GM18508 (cell line): ENCODE measurements at regions not wholly inside any gene's neighbourhood (a gene's known extent, or its start where the extent isn't known, plus 50 kb on each side); places are given as distances from the start of the nearest gene placed in this dataset.
"Not testable (repeated sequence)": the region's sequence is repeated elsewhere in the genome, so short reads cannot be mapped to it uniquely, and the experiment has no call there.

Source experiments
- ATAC-seq: cut with Tn5 transposase; IDR thresholded peaks from one replicate; pipeline ENCODE4 v1.9.1; 2021; ENCODE audit warnings: moderate number of reproducible peaks; ENCODE audit not compliant: insufficient read depth, unreplicated experiment

DNA sequence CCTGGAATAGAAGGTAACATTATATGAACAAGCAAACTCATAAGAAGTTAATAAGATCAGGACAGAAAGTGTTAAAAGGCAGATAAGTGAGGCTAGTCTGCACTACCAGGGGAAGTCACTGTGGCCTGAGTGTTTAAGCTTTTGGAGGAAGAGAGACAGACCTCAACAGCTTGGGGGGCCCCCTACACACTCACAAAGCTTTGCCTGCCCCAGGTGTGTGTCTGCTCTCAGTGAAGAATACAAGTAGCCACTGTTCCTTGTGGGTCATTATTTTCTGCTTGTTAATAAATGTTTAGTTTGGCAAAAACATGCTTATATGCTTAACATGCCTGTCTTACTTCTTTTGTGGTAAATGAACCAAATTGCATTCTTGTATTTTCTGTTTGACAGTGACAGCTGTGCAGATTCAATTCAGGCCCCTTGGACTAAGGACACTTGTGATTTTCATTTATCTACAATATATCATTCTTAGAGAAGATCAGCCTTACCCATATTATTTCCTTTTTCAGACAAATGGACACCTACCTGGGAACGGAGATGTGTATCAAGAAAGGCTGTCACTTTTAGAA lies 50.7 kb upstream of the C12orf71 start:
- ATAC-seq, result no peak

DNA sequence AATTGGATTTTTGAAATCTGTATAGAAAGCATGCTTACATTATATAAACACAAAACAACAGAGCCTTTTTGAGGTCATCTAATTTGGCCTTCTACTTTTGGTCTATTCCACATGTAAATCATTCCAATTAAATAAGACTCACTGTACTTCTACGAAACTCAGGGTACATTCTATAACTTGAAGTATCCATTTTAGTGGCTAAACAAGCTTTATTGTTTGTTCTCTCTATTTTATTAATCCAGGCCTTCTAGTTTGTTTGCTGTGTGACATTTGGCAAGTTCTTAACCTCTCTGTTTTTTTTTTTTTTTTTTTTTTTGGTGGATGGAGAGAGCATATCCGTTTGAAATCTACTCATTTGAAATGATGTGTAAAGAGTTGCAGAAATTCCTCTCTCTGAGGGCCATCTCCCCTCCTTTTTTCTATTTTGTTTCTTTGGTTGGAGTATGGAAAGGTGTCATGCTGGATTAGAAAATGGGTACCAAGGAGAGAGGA lies 58.1 kb upstream of the C12orf71 start:
- ATAC-seq, result no peak

DNA sequence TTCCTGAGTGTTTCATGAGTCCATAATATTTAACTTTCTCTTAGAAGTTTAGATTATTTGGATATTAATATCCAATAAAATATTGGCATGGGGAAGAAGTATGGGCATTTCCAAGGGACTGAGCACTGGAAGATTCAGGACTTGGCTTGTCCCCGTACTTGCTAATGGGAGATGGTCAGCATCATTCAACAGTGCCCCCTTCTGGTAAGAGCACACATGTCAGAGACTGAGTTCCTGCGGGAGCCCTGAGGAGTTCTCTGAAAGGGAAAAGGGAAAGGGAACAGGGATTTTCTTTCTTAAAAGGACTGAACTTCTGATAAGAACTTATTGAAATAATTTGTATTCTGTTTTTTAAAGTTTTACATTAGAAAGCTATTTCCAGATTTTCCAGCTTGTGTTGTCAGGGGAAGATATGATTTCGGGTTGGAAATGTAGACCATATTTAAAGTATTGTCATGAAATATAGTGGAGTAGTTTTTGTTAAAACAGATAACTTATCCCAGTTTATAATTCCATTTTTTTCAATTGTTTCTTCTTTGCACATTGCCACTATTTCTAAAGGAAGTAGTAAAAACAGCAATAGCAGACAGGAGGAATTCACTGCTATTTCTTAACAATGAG lies 59.8 kb upstream of the C12orf71 start:
- no peak for ATAC-seq

DNA sequence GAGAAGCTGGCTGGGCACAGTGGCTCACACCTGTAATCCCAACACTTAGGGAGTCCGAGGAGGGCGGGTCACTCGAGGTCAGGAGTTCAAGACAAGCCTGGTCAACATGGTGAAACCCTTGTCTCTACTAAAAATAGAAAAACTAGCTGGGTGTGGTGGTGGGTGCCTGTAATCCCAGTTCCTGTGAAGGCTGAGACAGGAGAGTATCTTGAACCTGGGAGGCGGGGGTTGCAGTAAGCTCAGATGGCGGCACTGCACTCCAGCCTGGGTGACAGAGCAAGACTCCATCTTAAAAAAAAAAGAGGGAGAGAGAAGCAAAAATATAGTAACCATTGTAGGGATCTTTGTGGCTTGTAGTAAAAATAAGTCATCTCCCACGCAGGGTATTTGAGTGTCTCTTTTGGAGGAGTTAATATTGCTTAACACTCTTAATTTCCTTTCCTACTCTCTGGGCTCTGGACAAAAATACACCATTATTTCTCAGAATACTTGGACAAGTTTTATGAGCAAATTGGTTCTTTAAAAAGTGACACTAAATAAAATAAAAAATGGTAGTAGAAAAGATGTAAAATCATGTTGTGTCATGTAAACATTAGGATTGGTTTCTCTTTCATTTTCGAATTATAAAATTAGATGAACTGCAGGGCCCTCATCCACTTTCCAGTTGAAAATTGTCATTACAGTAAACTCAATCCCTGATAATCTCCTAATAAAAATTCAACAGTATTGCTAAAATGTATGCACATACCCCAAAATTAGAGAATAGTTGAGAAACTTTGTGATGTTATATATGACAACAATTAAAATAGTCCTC lies 61.1 kb upstream of the C12orf71 start:
- no peak for ATAC-seq

DNA sequence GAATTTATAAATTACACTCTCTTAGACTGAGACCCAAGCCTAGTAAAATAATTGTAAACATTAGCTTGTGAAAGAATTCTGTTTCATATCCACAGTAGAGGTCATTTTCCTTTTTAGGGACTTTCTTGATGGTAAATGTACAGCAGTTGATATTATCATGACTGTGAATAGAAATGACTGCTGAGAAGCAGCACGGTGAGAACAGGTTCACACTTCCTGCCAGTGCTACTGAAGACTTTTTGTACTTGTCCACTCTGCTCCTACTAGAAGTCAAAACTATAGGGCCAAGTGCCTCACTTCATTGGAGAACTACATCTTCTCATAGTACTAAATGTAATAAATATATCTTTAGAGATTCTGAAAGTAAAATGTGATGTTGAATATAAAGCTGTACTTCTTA lies 63.3 kb upstream of the C12orf71 start:
- not testable (repeated sequence) for ATAC-seq

DNA sequence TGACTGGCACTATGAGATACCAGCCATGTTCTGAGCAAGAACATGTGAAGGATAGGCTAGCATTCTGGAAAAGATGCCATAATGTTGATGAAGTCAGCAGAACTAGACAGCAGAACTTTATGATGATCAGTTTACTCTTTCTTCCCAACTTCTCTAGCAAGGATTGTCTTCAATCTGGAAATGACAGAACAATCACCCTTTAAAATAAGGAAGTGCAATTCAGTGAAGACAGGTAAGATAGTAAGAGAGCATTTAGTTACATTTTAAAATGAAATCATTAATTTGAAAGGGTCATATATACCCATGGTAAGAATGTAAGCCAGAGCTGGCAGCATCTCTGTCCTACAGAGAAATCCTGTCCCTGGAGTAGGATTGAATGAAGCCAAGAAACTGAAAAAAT lies 66.0 kb upstream of the C12orf71 start:
- no peak for ATAC-seq

DNA sequence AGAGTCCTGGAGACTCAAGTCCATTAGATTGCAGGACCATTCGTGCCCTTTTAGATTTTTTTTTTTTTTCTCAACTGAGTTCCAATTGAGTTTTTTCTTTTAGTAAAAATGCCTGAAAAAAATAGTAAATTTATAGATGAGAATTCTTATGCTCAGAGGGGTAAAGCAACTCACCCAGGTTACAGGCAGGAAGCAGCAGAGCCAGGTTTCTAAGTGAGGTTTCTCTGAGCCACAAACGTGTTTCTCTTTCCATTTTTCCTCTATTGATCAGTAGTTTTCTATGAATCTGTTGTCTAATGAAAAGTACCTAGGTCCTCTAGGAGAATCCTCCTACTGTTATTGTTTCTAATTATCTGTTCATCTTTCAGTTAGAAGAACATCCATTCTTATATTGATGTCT lies 66.4 kb upstream of the C12orf71 start:
- no peak for ATAC-seq

DNA sequence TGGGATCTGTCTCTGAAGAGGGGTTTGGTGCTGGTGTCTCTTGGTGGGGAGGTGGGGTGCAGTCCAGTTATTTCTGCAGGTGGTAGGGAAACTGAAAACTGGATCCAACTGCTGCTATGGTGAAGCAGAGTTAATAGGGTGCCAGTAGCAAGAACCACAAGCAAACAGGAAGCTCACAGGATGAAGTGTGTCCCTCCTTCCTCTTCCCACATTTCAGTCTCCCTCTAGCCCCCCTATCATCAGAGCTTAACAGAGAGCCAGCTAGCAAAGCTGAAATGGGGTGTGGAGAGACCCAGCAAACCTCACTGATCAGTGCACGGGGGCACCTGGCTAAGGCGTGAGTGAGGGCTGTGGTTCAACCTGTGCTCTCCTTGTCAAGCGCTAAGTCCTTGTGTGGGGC lies 69.1 kb upstream of the C12orf71 start:
- ATAC-seq, result no peak

DNA sequence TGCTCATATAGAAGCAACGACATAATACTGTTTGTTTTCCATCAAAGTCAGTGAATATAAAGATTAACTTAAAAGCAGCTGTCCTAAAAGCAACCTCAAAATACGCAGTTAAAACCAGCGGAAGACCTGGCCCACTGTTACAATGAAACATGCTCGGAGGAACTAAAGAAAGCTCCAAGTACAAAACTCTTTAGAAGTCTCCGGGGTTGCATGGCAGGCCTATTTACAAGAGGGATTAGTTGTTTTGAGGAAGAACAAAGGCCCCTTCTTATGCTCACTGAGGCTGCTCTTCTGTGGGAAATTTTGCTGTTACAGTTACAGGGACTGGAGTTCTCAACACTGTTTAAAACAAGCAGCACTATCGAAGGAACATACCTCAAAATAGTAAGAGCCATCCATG lies 75.9 kb upstream of the C12orf71 start:
- ATAC-seq, result no peak

DNA sequence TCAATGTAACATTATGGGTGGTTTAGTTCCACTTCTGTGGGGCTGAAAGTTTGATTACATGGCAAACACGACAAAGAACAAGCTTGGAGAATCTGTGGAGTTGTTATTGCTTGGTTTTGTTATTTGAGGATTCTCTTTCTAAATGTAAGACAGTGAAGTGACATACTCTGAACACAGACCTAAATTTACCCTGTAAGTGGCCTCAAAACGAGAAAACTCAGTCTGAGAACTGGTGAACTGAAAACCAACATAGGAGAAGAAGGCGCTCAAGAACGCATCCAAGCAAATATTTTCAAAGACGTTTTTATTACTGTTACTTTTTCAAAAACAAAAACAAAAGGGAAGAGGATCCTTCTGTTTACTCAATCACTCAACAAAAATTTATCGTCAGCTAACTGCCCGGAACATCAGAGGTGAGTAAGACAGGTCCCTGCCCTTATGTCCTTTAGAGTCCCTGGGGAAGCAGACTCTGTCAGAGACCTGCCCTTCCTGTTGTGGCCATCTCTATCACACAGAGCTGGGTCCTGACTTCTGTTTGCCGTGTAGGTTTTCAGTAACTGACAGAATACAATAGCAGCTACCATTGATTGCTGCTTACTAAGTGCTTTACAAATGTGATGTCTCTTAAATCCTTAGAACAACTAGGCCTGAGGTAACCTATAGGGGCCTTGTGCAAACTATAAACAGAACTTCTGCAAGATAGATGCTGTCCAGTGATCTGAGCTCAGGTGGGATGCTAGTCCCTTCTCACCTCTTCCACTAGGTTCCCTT lies 79.3 kb upstream of the C12orf71 start:
- ATAC-seq, result peak; percentile 76

DNA sequence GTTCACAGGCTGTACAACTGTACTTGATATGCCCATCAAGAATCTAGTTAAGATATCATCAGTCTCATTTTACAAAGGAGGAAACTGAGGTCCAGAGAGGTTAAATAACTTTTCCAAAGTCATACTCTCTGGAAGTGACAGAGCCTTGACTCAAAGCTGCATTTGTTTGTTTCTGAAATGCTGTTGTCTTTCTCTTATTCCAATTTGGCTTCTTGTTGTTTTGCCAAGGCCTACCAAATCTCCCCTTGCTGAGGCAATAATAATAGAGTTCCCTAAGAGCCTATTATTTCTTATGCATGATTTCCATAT lies 79.8 kb upstream of the C12orf71 start:
- no peak for ATAC-seq

DNA sequence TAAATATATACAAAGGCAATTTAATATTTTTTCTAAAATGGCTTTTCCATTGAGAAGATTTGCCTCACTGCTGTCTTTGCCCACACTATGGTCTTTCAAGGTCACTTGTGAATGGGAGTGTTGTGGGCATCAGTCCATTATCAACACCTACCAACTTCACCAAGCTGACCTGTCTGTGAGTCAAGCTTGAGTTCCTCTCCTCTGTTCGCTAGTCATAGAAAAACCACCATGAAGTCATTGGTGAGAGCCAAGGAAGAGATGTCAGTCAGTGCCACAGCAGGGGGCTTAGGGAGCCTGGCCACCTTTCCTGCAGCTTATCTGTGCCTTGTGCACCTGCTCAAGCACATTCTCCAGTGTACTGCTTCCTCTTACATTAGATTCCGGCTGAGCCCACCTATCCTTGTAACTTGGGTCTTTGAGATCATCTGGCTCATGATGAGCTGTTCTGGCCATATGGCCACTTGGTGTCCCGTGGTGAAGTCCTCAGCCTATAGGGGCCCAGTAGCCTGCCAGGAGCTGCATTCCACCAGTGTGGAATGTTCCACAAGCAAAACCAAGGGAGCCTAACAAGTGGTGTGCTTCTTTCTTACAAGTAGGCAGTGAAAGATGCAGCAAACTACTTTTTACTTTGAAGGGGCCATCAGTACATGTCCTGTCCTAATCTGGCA lies 80.8 kb upstream of the C12orf71 start:
- ATAC-seq, result no peak

DNA sequence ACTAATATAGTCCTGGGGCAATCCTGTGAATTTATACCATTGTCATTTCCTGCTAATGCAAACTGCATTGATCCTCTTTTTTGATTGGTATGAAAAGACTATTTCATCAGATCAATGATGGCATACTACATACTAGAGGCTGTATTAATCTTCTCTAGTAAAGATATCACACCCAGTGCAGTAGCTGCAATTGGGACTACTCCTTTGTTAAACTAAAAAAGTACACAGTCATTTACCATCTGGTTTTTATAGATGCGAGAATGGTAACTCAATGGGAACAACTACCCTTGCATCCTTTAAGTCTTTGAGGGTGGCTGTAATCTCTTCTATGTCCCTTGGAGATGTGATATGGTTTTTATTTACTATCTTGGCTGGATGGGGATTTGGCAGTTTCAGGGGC lies 80.2 kb upstream of the STK38L start:
- no peak for ATAC-seq

DNA sequence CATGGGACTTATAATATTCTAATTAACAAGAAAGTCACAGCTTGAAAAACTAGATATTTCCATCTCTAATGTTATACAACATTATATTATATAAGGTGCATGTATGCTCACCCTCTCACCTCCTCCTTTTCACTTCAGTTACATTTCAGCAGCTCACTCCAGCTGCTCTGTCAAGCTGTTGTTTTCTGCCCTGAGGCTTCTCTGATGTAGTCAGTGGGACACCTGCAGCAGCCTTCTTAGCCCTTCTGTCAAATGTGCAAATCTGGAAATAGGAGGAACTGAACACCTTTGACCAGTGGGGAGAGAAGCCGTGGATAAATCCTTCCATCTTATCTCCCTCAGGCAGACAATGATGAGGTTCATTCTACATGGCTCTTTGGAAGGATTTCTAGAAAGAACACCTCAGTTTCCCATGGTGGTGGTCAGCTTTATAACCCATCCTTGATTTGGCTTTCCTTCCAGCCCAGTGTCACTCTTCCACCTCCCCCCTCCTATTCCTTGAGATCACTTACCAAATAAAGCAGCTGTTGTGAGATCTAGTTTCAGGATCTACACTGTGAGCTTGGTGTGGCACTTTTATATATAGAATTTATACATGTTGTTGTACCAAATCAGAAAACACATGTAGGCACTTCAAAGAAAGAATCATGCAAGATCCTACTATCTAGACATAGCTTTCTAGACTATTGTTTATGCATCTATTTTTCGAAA lies 79.6 kb upstream of the STK38L start:
- ATAC-seq, result no peak

DNA sequence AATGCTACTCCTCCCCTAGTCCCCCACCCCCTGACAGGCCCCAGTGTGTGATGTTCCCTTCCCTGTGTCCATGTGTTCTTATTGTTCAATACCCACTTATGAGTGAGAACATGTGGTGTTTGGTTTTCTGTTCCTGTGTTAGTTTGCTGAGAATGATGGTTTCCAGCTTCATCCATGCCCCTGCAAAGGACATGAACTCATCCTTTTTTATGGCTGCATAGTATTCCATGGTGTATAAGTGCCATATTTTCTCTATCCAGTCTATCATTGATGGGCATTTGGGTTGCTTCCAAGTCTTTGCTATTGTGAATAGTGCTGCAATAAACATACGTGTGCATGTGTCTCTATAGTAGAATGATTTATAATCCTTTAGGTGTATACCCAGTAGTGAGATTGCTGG lies 78.1 kb upstream of the STK38L start:
- ATAC-seq, result not testable (repeated sequence)

DNA sequence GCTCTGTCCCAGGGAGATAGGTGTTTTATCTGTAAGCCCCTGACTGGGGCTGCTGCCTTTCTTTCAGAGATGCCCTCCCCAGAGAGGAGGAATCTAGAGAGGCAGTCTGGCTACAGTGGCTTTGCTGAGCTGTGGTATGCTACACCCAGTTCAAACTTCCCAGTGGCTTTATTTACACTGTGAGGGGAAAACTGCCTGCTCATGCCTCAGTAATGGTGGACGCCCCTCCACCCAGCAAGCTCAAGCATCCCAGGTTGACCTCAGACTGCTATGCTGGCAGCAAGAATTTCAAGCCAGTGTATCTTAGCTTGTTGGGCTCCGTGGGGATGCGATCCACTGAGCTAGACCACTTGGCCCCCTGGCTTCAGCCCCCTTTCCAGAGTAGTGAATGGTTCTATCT lies 72.6 kb upstream of the STK38L start:
- not testable (repeated sequence) for ATAC-seq

DNA sequence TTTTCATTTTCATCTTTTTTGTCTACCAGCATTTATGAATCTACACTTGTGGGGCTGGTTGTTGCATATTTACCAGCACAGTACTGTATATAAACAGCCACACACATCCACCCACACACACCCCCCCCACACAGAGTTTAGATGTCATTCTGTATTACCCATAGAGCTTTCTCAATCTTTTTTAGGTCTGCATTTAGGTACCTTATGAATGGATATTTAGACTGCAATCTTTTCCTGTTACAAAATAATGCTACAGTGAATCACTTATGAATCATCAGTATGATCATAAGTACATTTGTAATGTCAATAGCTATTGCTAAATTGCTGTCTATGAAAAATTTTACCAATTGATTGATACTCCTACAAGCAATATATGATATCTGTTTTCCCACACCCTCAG lies 67.3 kb upstream of the STK38L start:
- ATAC-seq, result no peak

DNA sequence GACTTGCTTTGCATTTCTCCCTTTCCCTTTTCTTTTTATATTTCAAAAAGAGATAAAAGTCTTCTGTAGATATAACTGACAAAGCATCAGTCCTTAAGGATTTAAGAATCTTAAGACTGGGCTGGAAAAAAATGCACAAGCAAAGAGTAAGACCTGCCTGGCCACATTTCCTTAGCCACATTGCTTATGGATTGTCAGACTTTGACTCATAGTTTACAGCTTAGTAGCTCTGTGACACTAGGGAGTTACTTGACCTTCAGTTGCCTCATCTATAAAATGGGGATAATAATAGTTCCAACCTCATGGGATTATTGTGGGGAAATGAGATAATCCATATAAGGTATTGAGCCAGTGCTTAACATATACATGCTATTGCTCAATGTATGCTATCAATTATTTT lies 66.4 kb upstream of the STK38L start:
- ATAC-seq, result no peak

DNA sequence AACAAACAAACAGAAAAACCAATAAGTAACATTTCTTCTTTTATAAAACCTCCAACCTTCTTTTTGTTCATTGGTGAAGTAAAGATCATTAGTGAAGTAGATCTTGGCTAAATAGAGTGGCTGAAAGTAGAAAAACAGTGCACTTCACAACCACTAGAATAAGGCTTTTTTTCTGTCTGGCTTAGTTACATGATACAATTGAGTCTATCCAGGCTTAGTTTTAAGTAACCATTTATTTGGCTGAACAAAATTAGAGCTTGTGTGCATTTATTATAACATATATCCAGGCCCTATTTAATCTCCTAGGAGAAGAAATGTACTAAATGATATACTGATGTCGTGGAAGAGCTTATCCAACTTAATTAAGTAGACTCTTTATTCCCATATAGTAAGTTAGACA lies 65.8 kb upstream of the STK38L start:
- no peak for ATAC-seq
